LNCaP clone FGC (cell line): ENCODE measurements at regions not wholly inside any gene's neighbourhood (a gene's known extent, or its start where the extent isn't known, plus 50 kb on each side); places are given as distances from the start of the nearest gene placed in this dataset.

ENCODE experiments used
- DNase-seq: peaks from one replicate; pipeline ENCODE4 v3.0.0-alpha.2; 2011; ENCODE audit warnings: low read depth
- H3K4me3 ChIP-seq: 2 replicates; pipeline ENCODE4 v1.5.1; 2011; ENCODE audit warnings: mild to moderate bottlenecking, low read depth, low read length, control low read depth
- CTCF ChIP-seq: IDR thresholded peaks from 2 replicates; pipeline ENCODE4 v1.5.1; 2012; ENCODE audit warnings: mild to moderate bottlenecking; ENCODE audit not compliant: control insufficient read depth, insufficient read depth; ENCODE audit errors: extremely low read depth

DNA sequence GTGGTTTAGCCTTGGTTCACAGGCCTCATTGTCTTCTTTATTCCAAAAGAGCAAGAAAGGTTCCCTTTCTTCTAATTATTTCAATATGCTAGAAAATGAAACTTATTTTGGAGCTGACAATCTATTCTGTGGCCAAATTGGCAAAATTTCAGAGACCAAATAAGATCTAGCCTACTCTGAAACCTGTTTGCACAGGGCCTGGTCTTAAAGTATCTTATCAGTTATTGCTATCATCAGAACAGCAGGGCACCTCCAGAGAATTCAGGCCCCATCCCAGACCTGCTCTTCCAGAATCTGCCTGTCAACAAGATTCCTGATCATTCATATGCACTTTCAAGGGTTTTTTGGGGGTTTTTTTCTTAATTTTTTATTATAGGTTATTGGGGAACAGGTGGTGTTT lies 198.7 kb downstream of the ANAPC1 start:
- peak; percentile 66 for DNase-seq
- H3K4me3 ChIP-seq = no peak overlapping the region
- no peak for TF ChIP-seq CTCF

DNA sequence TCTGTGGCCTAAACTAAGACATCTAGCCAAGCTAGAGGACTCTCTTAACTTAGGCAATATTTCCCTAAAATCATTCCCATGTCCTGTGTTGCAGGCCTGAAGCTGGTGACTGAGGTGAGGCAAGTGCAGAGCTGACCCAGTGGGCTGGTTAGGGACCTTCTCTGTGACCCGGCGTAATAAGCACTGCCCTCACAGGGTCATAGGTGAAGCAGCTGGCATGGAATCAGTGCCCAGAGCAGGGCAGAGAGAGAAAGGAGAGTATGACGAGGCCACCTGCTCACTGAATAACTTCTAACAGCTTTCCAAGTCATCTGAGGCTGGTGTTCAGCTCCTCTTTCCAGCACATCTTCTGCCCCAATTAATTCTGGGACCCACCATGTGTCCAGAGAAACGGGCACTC lies 197.0 kb downstream of the ANAPC1 start:
- H3K4me3 ChIP-seq = no peak overlapping the region
- DNase-seq = no peak
- TF ChIP-seq CTCF = no peak

GRCh38 chr2:111687911-111688310 lies 196.1 kb downstream of the ANAPC1 start:
- DNase-seq = no peak
- no peak overlapping the region for H3K4me3 ChIP-seq
- no peak for TF ChIP-seq CTCF

- no peak for TF ChIP-seq CTCF
- no peak for DNase-seq
- no peak overlapping the region for H3K4me3 ChIP-seq
Measured at GRCh38 chr2:111688482-111688881, 195.5 kb downstream of the ANAPC1 start.

DNA sequence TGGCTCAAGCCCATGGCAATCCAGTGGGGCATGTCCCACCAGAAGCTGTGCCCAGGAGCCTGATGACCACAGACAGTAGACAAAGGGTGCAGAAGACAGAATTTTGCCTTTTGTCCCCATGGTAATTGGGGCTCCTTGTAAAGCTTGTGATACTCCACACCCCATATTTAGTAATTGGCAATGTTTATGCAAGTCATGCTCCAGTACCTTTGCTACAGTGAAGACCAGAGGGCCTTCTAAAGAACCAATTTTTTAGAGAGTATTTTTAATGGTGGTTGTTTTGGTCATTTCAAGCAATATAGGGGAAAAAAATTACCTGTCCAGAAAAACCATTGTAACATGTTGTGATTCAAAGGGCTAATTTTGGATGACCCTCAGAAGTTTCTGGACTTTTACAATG lies 194.8 kb downstream of the ANAPC1 start:
- TF ChIP-seq CTCF = no peak
- DNase-seq = no peak
- H3K4me3 ChIP-seq = no peak overlapping the region

DNA sequence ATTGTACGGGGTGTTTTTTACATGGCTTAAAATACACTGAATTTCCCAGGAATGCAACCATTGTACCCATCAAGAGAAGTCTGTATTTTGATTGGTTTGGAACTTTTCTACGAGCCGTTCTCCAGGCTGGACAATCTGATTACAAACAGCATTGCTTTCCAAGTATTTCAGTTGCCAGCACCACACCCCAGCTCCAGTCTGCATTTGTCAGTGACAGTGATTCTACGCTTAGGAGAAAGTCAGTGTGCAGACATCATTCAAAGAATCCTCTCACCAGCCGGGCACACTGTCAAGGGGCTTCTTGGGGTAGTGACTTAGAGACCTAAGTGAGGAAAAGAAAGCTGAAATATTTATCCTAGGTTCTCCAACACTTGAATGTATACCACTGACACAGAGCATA lies 194.1 kb downstream of the ANAPC1 start:
- no peak for DNase-seq
- no peak for TF ChIP-seq CTCF
- no peak overlapping the region for H3K4me3 ChIP-seq

DNA sequence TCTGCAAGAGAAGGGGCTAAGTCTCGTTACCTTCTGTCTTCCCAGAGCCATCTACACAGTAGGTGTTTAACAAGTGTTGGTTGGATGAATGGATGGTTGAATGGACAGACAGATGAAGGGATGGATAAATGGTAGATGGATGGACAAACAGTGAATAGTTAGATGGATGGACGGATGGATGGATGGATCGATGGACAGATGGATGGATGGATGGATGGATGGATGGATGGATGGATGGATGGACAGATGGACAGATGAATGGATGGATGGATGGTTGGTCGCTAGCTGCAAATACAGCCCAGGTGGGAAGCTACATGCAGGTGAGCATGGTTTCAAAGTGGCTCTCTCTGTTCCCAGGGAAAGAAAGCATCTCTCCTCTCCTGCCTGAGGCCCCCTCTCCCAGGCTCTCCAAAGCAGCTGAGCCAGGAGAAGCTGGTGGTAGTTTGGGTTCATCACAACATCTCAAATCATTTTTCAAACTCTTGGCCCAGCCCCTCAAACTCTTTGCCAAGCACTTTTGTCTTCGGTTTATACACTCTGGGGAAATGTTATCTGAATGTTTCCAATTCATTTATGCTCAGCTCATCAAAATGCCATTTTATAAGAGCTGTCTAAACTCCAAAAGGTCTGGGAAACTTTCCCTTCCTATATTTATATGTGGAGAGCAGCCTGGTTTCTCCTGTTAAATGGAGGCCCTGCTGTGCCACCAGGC lies 192.7 kb downstream of the ANAPC1 start:
- no peak overlapping the region for H3K4me3 ChIP-seq
- no peak for TF ChIP-seq CTCF

More for the DNA sequence above, 192.7 kb downstream of the ANAPC1 start:
- DNase-seq = no peak
